ENCODE measurements at regions not wholly inside any gene's neighbourhood (a gene's known extent, or its start where the extent isn't known, plus 50 kb on each side); places are given as distances from the start of the nearest gene placed in this dataset.
A peak's percentile ranks its signal among the peaks of the same experiment; 100 is the strongest.

- TF ChIP-seq POLR2AphosphoS5 (IDR thresholded peaks at IDR 0.05) (no peak), EP300 (IDR thresholded peaks at IDR 0.05) (no peak), CTCF (IDR thresholded peaks at IDR 0.05) (no peak), POLR2A (IDR thresholded peaks at IDR 0.05) (no peak)
- Histone ChIP-seq H3K9me3 (no peaks in the 10 kb centered on the region), H3K27ac (no peak overlapping the region), H3K36me3 (no peaks in the 10 kb centered on the region), H3K4me1 (no peaks in the 10 kb centered on the region), H3K27me3 (no peaks in the 10 kb centered on the region), H3K4me3 (no peak overlapping the region)
- 36 to 49% methylated on average over 4 of the region's 4 CpGs for WGBS, 2 donors
- no peak for DNase-seq
- intact Hi-C loops (cut with DNase I), result no loop called here
Observed at GRCh38 chrX:9195199-9195880, 161.4 kb upstream of the FAM9B start.

GRCh38 chrX:9196961-9197640, 163.2 kb upstream of the FAM9B start:
- Histone ChIP-seq H3K4me1 (no peaks in the 10 kb centered on the region), H3K36me3 (no peaks in the 10 kb centered on the region), H3K9me3 (no peaks in the 10 kb centered on the region), H3K4me3 (no peak overlapping the region), H3K27me3 (no peaks in the 10 kb centered on the region), H3K27ac (no peak overlapping the region)
- intact Hi-C loops (cut with DNase I), result no loop called here
- no peak for DNase-seq
- TF ChIP-seq CTCF (IDR thresholded peaks at IDR 0.05) (no peak), EP300 (IDR thresholded peaks at IDR 0.05) (no peak), POLR2A (IDR thresholded peaks at IDR 0.05) (no peak), POLR2AphosphoS5 (IDR thresholded peaks at IDR 0.05) (no peak)
- 67 to 68% methylated on average over 6 of the region's 6 CpGs for WGBS, 2 donors

- no peak for DNase-seq
- intact Hi-C loops (cut with DNase I), result no loop called here
- no peak for TF ChIP-seq POLR2A (IDR thresholded peaks at IDR 0.05)
- TF ChIP-seq POLR2AphosphoS5 (IDR thresholded peaks at IDR 0.05), result peak in 2 of 4 donors; percentile 52 to 63
- TF ChIP-seq EP300 (IDR thresholded peaks at IDR 0.05), result no peak
- WGBS, 2 donors, result 52 to 66% methylated on average over 4 of the region's 4 CpGs
- H3K27ac ChIP-seq, result no peak overlapping the region
- H3K27me3 ChIP-seq, result no peaks in the 10 kb centered on the region
- no peak overlapping the region for H3K4me3 ChIP-seq
- no peaks in the 10 kb centered on the region for H3K36me3 ChIP-seq
- no peaks in the 10 kb centered on the region for H3K9me3 ChIP-seq
- H3K4me1 ChIP-seq, result peaks cover 0 to 6% (median 0%) of the 10 kb centered on the region in 4 donors
Observed at GRCh38 chrX:9204560-9204959, 170.6 kb upstream of the FAM9B start.

- no peak overlapping the region for H3K4me3 ChIP-seq
- H3K4me1 ChIP-seq, result peaks cover 0 to 6% (median 0%) of the 10 kb centered on the region in 4 donors
- no peaks in the 10 kb centered on the region for H3K36me3 ChIP-seq
- H3K27me3 ChIP-seq, result no peaks in the 10 kb centered on the region
- WGBS, 2 donors, result 70 to 71% methylated on average over 8 of the region's 8 CpGs
- intact Hi-C loops (cut with DNase I), result no loop called here
- DNase-seq, result no peak
- TF ChIP-seq CTCF (IDR thresholded peaks at IDR 0.05) (no peak), POLR2A (IDR thresholded peaks at IDR 0.05) (no peak), POLR2AphosphoS5 (IDR thresholded peaks at IDR 0.05) (no peak), EP300 (IDR thresholded peaks at IDR 0.05) (no peak)
- no peak overlapping the region for H3K27ac ChIP-seq
- H3K9me3 ChIP-seq, result no peaks in the 10 kb centered on the region
Observed at GRCh38 chrX:9205599-9206223, 171.8 kb upstream of the FAM9B start.

GRCh38 chrX:9207142-9207541, 173.2 kb upstream of the FAM9B start:
- Histone ChIP-seq H3K9me3 (no peaks in the 10 kb centered on the region), H3K27me3 (no peaks in the 10 kb centered on the region), H3K27ac (no peak overlapping the region), H3K4me1 (peaks cover 0 to 6% (median 0%) of the 10 kb centered on the region in 4 donors), H3K4me3 (no peak overlapping the region), H3K36me3 (no peaks in the 10 kb centered on the region)
- DNase-seq, result no peak
- 32 to 34% methylated on average over 12 of the region's 12 CpGs for WGBS, 2 donors
- TF ChIP-seq CTCF (IDR thresholded peaks at IDR 0.05), result no peak
- no peak for TF ChIP-seq POLR2A (IDR thresholded peaks at IDR 0.05)
- no peak for TF ChIP-seq POLR2AphosphoS5 (IDR thresholded peaks at IDR 0.05)
- TF ChIP-seq EP300 (IDR thresholded peaks at IDR 0.05), result no peak
- intact Hi-C loops (cut with DNase I), result no loop called here
